Activated CD8-positive, alpha-beta T cell treated with anti-CD3 and anti-CD28 coated beads for 36 hours (primary cell): ENCODE measurements at regions not wholly inside any gene's neighbourhood (a gene's known extent, or its start where the extent isn't known, plus 50 kb on each side); places are given as distances from the start of the nearest gene placed in this dataset.

ENCODE experiments used
- ATAC-seq: fragments of 200-7000 bp; cut with Tn5 transposase; one replicate; pipeline ENCODE4 v1.10.0; 2021; ENCODE audit warnings: mild to moderate bottlenecking, moderate library complexity
- CTCF ChIA-PET: fragments of 350-600 bp; sonication (Branson Sonifier 250); formaldehyde crosslinking; loops from one replicate; lab custom pipeline; 2021; ENCODE audit warnings: antibody characterized with exemption; lab: Charles Lee
- POLR2A ChIA-PET: fragments of 350-600 bp; sonication (Branson Sonifier 250); formaldehyde crosslinking; loops from one replicate; lab custom pipeline; 2021; ENCODE audit warnings: antibody characterized with exemption; lab: Charles Lee
- DNase-seq: peaks from one replicate; pipeline ENCODE4 v3.0.0-alpha.2; 2020
- H3K27ac Mint-ChIP-seq: one replicate; pipeline ENCODE4 v1.8.0; 2021; ENCODE audit warnings: mild to moderate bottlenecking, mixed read lengths
- H3K27me3 Mint-ChIP-seq: one replicate; pipeline ENCODE4 v1.8.0; 2021; ENCODE audit warnings: mixed read lengths
- H3K36me3 Mint-ChIP-seq: one replicate; pipeline ENCODE4 v1.8.0; 2021; ENCODE audit warnings: low read depth, mixed read lengths
- H3K4me1 Mint-ChIP-seq: one replicate; pipeline ENCODE4 v1.8.0; 2021; ENCODE audit warnings: low read depth, mixed read lengths
- H3K4me3 Mint-ChIP-seq: one replicate; pipeline ENCODE4 v1.8.0; 2021; ENCODE audit warnings: mild to moderate bottlenecking, moderate library complexity, mixed read lengths
- H3K9me3 Mint-ChIP-seq: one replicate; pipeline ENCODE4 v1.8.0; 2021; ENCODE audit warnings: mixed read lengths
- intact Hi-C: fragments of 100-400 bp; cut with micrococcal nuclease; formaldehyde crosslinking; loops from one replicate; pipeline ENCODE4 v1.10.0; 2022
- TF ChIP-seq, protein P1 (sequence below): fragments of 200-600 bp; IDR thresholded peaks from one replicate; pipeline ENCODE4 v1.8.0; 2022; ENCODE audit warnings: antibody characterized with exemption, mild to moderate bottlenecking

DNA sequence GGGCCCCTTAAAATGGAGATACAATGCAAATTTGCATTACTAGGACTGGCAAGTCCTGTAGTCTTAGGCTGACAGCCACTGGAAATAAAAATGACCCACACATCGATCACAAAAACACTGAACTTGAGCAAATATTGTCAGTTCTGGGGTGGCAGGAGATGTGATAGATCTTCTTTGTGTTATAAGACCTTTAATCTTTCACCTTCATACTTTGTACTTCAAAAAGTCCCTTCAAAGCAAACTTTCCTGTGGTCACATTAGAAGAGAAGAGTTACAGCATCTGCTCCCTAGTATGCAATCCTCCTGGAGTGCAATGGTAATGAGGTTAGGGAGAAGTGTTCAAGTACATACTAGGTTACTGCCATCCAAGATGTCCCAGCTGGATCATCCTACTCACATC, 149.4 kb upstream of the KCNMB2 start:
- TF ChIP-seq, protein P1, sequence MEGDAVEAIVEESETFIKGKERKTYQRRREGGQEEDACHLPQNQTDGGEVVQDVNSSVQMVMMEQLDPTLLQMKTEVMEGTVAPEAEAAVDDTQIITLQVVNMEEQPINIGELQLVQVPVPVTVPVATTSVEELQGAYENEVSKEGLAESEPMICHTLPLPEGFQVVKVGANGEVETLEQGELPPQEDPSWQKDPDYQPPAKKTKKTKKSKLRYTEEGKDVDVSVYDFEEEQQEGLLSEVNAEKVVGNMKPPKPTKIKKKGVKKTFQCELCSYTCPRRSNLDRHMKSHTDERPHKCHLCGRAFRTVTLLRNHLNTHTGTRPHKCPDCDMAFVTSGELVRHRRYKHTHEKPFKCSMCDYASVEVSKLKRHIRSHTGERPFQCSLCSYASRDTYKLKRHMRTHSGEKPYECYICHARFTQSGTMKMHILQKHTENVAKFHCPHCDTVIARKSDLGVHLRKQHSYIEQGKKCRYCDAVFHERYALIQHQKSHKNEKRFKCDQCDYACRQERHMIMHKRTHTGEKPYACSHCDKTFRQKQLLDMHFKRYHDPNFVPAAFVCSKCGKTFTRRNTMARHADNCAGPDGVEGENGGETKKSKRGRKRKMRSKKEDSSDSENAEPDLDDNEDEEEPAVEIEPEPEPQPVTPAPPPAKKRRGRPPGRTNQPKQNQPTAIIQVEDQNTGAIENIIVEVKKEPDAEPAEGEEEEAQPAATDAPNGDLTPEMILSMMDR = no peak
- intact Hi-C loops = no loop called here
- Mint-ChIP-seq H3K36me3 (no peaks in the 10 kb centered on the region), H3K4me3 (no peak overlapping the region), H3K27ac (no peak overlapping the region), H3K27me3 (peaks cover 6% of the 10 kb centered on the region), H3K9me3 (no peaks in the 10 kb centered on the region), H3K4me1 (no peaks in the 10 kb centered on the region)
- ChIA-PET POLR2A (no interaction called here), CTCF (interaction anchor here (1.4 to 2.2 kb wide), 3 partner anchors 7 to 1336 kb away, joined by 3 to 9 read pairs (median 4); no protein-coding TSS in a partner anchor)
- no peak for DNase-seq
- no peak for ATAC-seq

DNA sequence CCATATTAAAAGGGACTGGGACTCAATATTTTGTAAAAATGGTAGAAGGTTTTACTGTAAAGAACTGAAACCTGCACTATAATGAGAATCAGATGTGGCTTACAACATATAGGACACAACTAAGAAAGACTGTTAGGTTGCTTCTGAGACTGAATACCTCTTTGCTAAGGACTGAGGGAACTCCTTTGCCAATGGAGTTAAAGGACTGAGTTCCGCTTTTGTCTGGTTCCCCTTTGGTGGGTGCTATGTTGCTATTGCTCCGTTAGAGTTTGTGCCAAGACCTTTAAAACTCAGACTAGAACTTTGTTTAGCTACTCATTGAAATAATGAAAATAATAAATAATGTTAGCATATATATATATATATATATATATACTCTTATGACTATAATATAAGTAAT, 147.8 kb upstream of the KCNMB2 start:
- ATAC-seq = no peak
- no peak overlapping the region for H3K27ac Mint-ChIP-seq
- ChIA-PET POLR2A (no interaction called here), CTCF (no interaction called here)
- intact Hi-C loops = no loop called here
- no peaks in the 10 kb centered on the region for H3K4me1 Mint-ChIP-seq
- no peak overlapping the region for H3K4me3 Mint-ChIP-seq
- no peaks in the 10 kb centered on the region for H3K36me3 Mint-ChIP-seq
- DNase-seq = no peak
- H3K27me3 Mint-ChIP-seq = peaks cover 10% of the 10 kb centered on the region
- H3K9me3 Mint-ChIP-seq = no peaks in the 10 kb centered on the region
- TF ChIP-seq, protein P1 = no peak

DNA sequence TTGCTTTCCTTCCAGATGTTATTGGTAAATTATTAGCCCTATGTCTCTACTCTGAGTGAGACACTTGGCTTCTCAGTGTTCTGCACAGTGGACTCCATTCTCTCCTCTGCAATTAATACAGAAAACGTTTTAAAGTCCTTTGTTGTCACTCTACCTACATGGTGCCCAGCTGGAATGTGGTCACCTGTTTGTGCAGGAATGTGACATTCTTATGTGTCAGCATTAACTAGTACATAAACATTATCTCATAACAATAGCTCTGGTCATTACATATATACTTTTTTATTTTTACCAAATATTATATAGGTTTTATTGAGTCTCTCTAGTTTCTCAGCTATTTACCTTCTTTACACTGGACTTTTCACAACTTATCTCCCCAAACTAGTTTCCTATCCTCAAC, 147.0 kb upstream of the KCNMB2 start:
- DNase-seq (no peak), ATAC-seq (no peak)
- Mint-ChIP-seq H3K36me3 (no peaks in the 10 kb centered on the region), H3K4me1 (no peaks in the 10 kb centered on the region), H3K4me3 (no peak overlapping the region), H3K27me3 (peaks cover 10% of the 10 kb centered on the region), H3K27ac (no peak overlapping the region), H3K9me3 (no peaks in the 10 kb centered on the region)
- TF ChIP-seq, protein P1 = no peak
- CTCF ChIA-PET = no interaction called here
- POLR2A ChIA-PET = no interaction called here
- intact Hi-C loops = no loop called here

DNA sequence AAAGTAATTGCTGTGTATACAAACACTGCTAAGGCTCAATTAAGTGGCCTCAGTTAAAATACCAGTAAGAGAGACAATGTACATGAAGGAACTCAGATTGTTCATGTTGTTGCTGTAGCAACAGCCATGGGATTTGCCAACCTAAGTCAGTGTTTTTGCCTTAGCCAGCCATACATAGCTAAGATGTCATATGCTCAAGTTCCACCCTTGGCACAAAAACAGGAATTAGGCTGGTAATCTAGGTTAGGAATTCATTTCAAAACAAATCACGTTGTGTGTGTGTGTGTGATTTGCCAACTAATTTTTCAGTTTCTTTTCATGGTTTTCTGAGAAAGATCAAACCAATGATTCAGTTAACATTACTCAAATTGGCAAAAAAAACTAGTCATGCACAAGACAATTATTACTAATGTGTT, 143.7 kb upstream of the KCNMB2 start:
- Mint-ChIP-seq H3K4me1 (no peaks in the 10 kb centered on the region), H3K4me3 (no peak overlapping the region), H3K27me3 (peaks cover 5% of the 10 kb centered on the region), H3K27ac (no peak overlapping the region), H3K36me3 (no peaks in the 10 kb centered on the region), H3K9me3 (no peaks in the 10 kb centered on the region)
- intact Hi-C loops = no loop called here
- ChIA-PET POLR2A (no interaction called here), CTCF (no interaction called here)
- no peak for ATAC-seq
- TF ChIP-seq, protein P1 = no peak
- no peak for DNase-seq

DNA sequence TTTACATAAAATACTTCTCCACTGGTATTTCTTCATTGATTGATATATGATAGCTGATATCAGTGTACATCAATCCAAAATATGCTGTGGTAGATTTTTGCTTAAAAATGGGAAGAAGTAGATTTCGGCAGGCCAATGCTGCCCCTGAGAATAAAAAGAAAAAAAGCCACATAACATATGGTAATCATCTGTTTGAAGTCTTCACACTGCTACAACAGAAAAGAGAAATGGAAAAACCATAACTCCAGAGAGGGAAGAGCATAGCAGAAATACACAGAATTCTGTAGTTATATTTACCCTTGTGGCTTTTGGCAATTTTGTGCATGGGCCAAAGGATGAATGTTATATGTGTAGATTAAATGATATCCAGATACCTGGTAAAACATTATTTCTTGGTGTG, 143.1 kb upstream of the KCNMB2 start:
- ATAC-seq (no peak), DNase-seq (no peak)
- CTCF ChIA-PET = interaction anchor here (2.7 kb wide), 1 partner anchor 7 kb away, joined by 9 read pairs; no protein-coding TSS in a partner anchor
- POLR2A ChIA-PET = no interaction called here
- H3K4me1 Mint-ChIP-seq = no peaks in the 10 kb centered on the region
- H3K27ac Mint-ChIP-seq = no peak overlapping the region
- intact Hi-C loops = no loop called here
- H3K36me3 Mint-ChIP-seq = no peaks in the 10 kb centered on the region
- H3K4me3 Mint-ChIP-seq = no peak overlapping the region
- H3K9me3 Mint-ChIP-seq = no peaks in the 10 kb centered on the region
- H3K27me3 Mint-ChIP-seq = peaks cover 5% of the 10 kb centered on the region
- TF ChIP-seq, protein P1 = no peak
